GM18502 (cell line): ENCODE measurements at regions not wholly inside any gene's neighbourhood (a gene's known extent, or its start where the extent isn't known, plus 50 kb on each side); places are given as distances from the start of the nearest gene placed in this dataset.
"Not testable (repeated sequence)": the region's sequence is repeated elsewhere in the genome, so short reads cannot be mapped to it uniquely, and the experiment has no call there.

Experiments
- ATAC-seq: cut with Tn5 transposase; IDR thresholded peaks from one replicate; pipeline ENCODE4 v1.9.1; 2021; ENCODE audit warnings: mild to moderate bottlenecking; ENCODE audit not compliant: unreplicated experiment, poor library complexity

GRCh38 chr13:83168590-83168989, 713.7 kb downstream of the SLITRK1 start:
- ATAC-seq = no peak

- ATAC-seq = no peak
Measured at GRCh38 chr13:83167203-83167602, 715.1 kb downstream of the SLITRK1 start.

- ATAC-seq = no peak
Measured at GRCh38 chr13:83166550-83166949, 715.7 kb downstream of the SLITRK1 start.

GRCh38 chr13:83162493-83162892, 719.8 kb downstream of the SLITRK1 start:
- ATAC-seq = no peak

GRCh38 chr13:83153848-83154247, 728.4 kb downstream of the SLITRK1 start:
- ATAC-seq = no peak

- no peak for ATAC-seq
Measured at GRCh38 chr13:83151308-83151660, 731.0 kb downstream of the SLITRK1 start.

GRCh38 chr13:83150616-83151307, 731.5 kb downstream of the SLITRK1 start:
- ATAC-seq = no peak

GRCh38 chr13:83136660-83137059, 745.6 kb downstream of the SLITRK1 start:
- ATAC-seq = no peak

GRCh38 chr13:83125791-83126190, 756.5 kb downstream of the SLITRK1 start:
- no peak for ATAC-seq

GRCh38 chr13:83121896-83122295, 760.4 kb downstream of the SLITRK1 start:
- no peak for ATAC-seq

GRCh38 chr13:83117046-83117445, 765.2 kb downstream of the SLITRK1 start:
- ATAC-seq = no peak

- ATAC-seq = not testable (repeated sequence)
Measured at GRCh38 chr13:83101574-83102247, 780.6 kb downstream of the SLITRK1 start.

- no peak for ATAC-seq
Measured at GRCh38 chr13:83100237-83100636, 782.0 kb downstream of the SLITRK1 start.

GRCh38 chr13:83088858-83089257, 793.4 kb downstream of the SLITRK1 start:
- ATAC-seq = no peak

GRCh38 chr13:83086948-83087347, 795.3 kb downstream of the SLITRK1 start:
- ATAC-seq = no peak

GRCh38 chr13:83086088-83086487, 796.2 kb downstream of the SLITRK1 start:
- ATAC-seq = no peak

- no peak for ATAC-seq
Measured at GRCh38 chr13:83085186-83085900, 796.9 kb downstream of the SLITRK1 start.

- ATAC-seq = no peak
Measured at GRCh38 chr13:83077499-83077898, 804.8 kb downstream of the SLITRK1 start.

GRCh38 chr13:83073930-83074329, 808.3 kb downstream of the SLITRK1 start:
- not testable (repeated sequence) for ATAC-seq

GRCh38 chr13:83065108-83065507, 817.2 kb downstream of the SLITRK1 start:
- ATAC-seq = no peak

GRCh38 chr13:83057119-83057518, 825.2 kb downstream of the SLITRK1 start:
- ATAC-seq = no peak
